HG03469 (cell line): ENCODE measurements at regions not wholly inside any gene's neighbourhood (a gene's known extent, or its start where the extent isn't known, plus 50 kb on each side); places are given as distances from the start of the nearest gene placed in this dataset.
"Not testable (repeated sequence)": the region's sequence is repeated elsewhere in the genome, so short reads cannot be mapped to it uniquely, and the experiment has no call there.

Source experiments
- ATAC-seq: cut with Tn5 transposase; IDR thresholded peaks from one replicate; pipeline ENCODE4 v1.9.1; 2021; ENCODE audit warnings: mild to moderate bottlenecking, moderate library complexity, moderate number of reproducible peaks; ENCODE audit not compliant: unreplicated experiment

DNA sequence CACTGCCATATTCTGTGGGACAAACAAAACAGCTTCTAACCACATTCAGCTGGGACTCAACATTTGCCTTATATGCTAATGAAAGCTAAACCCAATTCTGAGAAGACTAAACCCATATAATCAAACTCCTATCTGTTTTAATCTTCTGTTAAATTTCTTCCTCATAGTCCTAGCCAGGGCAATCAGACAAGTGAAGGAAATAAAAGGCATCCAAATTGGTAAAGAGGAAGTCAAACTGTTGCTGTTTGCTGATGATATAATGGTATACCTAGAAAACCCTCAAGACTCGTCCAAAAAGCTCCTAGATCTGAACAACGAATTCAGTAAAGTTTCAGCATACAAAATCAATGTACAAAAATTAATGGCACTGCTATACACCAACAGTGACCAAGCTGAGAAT, 157.1 kb downstream of the PHLDA1 start:
- ATAC-seq, result no peak

DNA sequence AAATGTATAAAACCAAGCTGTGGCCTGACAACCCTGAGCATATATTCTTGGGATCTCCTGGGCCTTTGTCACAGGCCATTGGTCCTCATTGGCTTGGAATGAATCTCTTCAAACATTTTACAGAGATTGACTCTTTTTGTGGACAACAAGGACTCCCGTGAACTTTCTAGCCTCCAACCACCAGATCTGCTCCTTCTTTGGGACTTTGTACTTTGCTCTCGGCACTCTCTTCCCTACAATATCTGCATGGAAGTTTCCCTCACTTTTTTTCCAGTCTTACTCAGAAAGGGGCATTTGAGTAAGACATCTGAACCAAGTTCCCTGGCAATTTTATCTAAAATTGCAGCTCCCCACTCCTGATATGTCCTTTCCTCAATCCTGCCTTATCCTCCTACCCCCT, 158.8 kb downstream of the PHLDA1 start:
- ATAC-seq, result no peak

DNA sequence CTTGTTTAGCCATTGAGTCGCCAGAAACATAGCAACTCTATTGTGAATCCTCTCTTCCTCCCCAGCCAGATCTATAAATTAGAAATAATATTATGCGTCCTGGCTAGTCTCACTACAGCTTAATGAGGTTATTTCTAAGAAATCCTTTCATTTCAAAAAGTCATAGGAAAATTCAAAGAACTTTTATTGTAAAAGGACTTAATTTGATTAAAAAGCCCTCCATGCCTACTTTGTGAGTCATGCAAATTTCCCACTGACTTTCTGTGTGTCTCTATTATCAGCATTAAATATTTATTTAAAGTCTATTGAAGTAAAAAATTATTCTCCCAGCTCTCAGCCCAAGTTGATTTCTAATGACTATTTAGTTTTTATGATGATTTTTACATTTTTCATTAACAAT, 160.7 kb downstream of the PHLDA1 start:
- no peak for ATAC-seq

DNA sequence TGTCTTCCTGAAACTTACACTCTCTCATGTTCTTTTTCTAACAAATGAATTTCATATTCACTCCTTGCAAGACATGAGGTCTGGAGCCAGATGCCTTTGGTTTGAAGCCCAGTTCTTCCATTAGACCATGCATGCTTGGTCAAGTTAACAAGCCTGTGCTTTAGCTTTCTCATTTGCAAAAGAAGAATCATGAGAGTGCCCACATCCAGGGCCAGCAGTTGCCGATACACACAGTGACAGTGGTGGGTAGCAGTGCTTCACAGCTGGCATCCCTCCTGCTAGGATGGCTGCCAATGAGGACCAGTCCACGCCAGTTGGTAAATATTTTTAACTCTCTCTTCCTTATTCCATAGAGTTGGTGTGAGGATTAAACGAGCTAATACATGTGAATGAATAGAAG, 163.1 kb downstream of the PHLDA1 start:
- no peak for ATAC-seq

GRCh38 chr12:75865315-75865714, 166.3 kb downstream of the PHLDA1 start:
- no peak for ATAC-seq

- ATAC-seq, result no peak
These were observed 167.4 kb downstream of the PHLDA1 start for GRCh38 chr12:75864161-75864560.

DNA sequence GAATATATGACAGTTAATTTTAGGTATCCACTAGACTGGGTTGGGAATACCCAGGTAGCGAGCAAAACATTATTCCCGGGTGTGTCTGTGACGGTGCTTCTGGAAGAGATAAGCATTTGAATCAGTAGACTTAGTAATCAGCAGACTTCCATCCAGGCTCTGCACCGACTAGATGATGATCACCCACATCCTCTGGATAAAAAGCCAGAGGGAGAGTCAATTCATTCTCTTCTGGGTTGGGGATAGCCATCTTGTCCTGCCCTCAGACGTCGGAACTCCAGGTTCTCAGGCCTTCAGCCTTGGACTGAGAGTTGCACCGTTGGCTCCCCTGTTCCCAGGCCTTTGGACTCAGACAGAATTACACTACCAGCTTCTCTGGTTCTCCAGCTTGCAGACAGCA, 168.0 kb downstream of the PHLDA1 start:
- no peak for ATAC-seq

DNA sequence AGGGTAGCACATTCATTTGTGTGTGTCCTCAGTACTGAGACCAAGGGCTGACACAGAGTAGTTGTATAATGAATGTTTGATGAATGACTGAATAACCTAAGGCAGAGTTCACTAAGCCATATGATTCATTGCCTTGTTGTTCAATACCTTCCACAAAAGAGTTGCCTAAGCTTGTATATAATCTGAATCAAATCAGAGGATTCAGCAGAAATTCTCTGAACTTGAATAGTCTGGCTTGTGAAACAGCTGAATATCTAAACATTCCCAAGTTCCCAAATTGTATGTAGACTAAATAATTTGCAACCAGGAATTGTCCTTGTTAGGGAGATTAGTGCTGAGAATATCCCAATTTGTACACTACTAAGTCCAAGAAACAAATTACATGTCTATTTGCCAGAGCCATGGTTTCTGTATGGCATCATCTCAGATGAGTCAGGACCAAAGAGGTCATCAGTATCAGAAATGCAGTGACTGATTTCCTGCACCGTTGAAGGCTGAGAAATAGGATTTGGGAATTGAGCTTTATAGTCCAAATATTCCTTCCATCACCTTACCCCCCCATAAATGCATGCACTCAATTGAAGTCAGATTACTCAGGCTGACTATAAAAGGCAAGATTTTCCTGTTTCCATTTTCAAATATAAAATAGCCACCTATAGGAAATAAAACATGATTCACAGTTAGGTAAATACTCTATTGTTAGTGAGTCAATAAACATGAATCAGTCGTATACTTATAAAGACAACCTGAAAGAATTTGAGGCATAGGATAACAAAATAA, 168.7 kb downstream of the PHLDA1 start:
- ATAC-seq, result no peak

GRCh38 chr12:75859868-75860267, 171.7 kb downstream of the PHLDA1 start:
- no peak for ATAC-seq

DNA sequence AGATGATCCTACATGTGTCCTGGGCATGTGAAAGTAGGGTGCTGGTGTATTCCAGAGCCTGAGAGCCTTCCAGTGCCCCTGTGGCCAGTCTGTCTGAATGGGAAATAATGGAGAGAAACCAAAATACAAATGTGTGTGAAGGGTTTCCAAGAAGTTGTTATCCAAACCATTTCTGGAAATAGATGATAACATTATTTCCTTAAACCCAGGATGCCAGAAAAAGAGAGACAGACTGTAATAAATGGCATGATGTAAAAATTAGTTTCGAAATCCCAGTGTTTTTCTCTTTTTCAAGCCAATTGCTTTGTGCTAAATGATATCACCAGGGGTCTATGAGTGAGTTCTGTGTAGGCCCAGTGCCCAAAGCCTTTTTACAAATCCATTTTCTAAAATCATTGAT, 175.3 kb downstream of the PHLDA1 start:
- no peak for ATAC-seq

GRCh38 chr12:75855360-75855759, 176.2 kb downstream of the PHLDA1 start:
- ATAC-seq, result no peak

- ATAC-seq, result no peak
These were observed 176.8 kb downstream of the PHLDA1 start for GRCh38 chr12:75854681-75855309.

DNA sequence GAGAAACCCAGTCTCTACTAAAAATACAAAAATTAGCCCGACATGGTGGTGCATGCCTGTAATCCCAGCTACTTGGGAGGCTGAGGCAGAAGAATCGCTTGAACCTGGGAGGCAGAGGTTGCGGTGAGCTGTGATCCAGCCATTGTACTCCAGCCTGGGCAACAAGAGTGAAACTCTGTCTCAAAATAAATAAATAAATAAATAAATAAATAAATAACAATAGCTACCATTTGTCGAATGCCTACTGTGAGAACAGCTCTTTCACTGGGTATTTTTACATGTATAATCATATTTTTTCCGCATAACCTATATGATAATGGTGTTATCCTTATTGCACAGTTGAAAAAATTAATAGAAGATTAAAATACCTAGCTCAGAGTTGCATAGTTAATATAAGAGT, 177.4 kb downstream of the PHLDA1 start:
- not testable (repeated sequence) for ATAC-seq

- ATAC-seq, result no peak
These were observed 177.9 kb downstream of the PHLDA1 start for GRCh38 chr12:75853626-75854025.

DNA sequence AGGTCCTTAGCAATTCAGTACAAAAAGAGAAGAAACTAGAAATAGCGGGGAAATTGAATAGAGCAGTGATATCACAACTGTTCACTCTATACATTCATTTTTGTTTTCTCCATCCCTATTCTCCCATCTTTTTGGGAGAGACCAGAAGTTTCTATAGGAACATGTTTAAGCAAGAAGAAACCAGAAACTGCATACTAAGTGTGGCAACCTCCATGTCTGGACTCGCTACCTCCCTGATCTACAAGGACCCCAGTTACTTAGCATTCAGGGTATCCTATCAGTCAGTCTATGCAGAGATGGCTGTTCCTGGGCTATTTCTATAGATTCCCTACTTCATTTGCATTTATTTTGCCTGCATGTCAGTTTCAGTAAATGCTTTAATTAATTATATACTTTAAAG, 178.6 kb downstream of the PHLDA1 start:
- ATAC-seq, result no peak

GRCh38 chr12:75852143-75852542, 179.4 kb downstream of the PHLDA1 start:
- ATAC-seq, result no peak

- no peak for ATAC-seq
These were observed 180.7 kb downstream of the PHLDA1 start for GRCh38 chr12:75850721-75851462.

GRCh38 chr12:75848961-75849360, 182.6 kb downstream of the PHLDA1 start:
- ATAC-seq, result no peak

GRCh38 chr12:75848431-75848925, 183.1 kb downstream of the PHLDA1 start:
- ATAC-seq, result no peak

- no peak for ATAC-seq
These were observed 185.5 kb downstream of the PHLDA1 start for GRCh38 chr12:75846102-75846501.

DNA sequence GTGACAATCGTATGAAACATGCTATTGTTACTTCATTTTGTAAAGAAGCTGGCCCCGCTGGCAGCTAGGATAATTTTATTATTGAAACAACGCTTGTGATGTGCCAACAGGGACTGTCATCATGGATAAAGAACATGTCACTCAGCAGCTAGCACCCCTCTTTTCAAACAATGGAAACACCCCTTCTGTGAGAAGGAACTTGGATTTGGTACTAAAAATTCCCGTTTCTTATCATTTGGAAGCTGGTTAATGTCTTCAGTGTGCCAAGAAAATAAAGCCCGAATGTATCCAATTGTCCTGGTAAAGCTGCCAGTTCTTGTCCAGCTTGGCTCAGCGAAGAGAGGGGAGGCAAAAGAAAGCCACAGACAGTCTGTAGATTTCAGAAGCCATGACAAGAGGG, 186.6 kb downstream of the PHLDA1 start:
- no peak for ATAC-seq
